Pons (tissue), 1 donor: ENCODE measurements at regions not wholly inside any gene's neighbourhood (a gene's known extent, or its start where the extent isn't known, plus 50 kb on each side); places are given as distances from the start of the nearest gene placed in this dataset.
"Not testable (repeated sequence)": the region's sequence is repeated elsewhere in the genome, so short reads cannot be mapped to it uniquely, and the experiment has no call there.

Experiments used
- DNase-seq: peaks from one replicate; pipeline ENCODE4 v3.0.0-alpha.2; 2016; ENCODE audit warnings: low spot score

GRCh38 chr12:67080637-67081036 lies 188.5 kb upstream of the CAND1 start:
- no peak for DNase-seq

DNA sequence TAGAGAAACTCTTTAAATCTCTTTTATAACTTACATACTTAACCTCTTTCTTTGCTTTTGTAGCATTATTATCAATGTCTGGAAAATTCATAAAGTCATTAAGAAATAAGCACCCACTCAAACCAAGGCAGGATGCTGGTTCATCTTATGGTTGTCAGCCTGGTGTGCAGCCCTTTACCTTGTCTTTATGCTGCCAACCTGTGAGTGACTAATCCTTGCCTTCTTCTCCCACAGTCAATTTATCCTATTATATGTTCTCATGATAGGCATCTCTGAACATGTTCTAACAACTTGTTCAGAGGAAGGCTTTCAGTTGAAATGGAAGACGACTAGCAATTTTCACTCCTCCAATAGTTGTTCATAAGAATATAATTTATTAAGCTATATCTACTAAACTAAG lies 186.9 kb upstream of the CAND1 start:
- no peak for DNase-seq

- DNase-seq: no peak
Measured at GRCh38 chr12:67085699-67086098, 183.5 kb upstream of the CAND1 start.

DNA sequence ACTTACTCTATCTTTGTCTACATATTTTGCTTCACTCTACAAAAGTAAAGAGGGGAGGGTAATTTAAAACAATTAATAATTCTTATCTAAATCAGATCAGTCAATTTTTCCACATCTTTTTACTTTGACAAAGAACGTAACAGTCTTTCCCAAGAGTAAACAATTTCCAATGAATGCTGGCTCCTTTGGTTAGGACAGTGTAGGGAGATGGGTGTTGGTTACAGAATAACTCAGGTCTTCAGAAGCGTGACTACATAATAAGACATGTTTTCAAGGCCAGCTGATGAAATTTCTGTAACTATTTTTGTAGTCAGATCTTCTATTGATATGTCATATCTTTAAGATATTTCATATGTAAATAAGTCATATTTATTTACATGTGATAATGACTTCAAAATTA lies 183.0 kb upstream of the CAND1 start:
- no peak for DNase-seq

- DNase-seq: no peak
Measured at GRCh38 chr12:67088401-67089118, 180.6 kb upstream of the CAND1 start.

GRCh38 chr12:67091204-67091603 lies 178.0 kb upstream of the CAND1 start:
- DNase-seq: peak; percentile 38

DNA sequence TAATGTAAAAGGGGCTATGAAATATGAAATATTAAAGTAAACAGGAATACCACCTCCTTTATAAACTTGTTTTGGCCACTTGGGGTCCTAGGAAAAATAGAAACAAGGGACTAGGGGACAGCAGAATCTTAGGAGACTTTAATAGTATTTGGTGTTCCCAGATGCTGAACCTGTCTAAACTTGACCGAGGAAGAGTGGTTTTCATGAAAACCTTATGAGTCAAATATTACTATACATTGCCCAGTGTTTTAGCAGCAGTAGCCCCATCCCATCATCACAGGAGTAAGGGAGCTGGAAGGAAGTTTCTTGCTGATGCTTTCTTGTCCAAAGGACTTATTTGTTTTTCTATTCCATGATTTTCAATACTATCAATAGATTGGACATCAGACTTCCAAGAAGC lies 177.5 kb upstream of the CAND1 start:
- no peak for DNase-seq

- not testable (repeated sequence) for DNase-seq
Measured at GRCh38 chr12:67092934-67093333, 176.2 kb upstream of the CAND1 start.

- DNase-seq: no peak
Measured at GRCh38 chr12:67096533-67097318, 172.4 kb upstream of the CAND1 start.

GRCh38 chr12:67099858-67100257 lies 169.3 kb upstream of the CAND1 start:
- DNase-seq: no peak

GRCh38 chr12:67103521-67103920 lies 165.6 kb upstream of the CAND1 start:
- no peak for DNase-seq

DNA sequence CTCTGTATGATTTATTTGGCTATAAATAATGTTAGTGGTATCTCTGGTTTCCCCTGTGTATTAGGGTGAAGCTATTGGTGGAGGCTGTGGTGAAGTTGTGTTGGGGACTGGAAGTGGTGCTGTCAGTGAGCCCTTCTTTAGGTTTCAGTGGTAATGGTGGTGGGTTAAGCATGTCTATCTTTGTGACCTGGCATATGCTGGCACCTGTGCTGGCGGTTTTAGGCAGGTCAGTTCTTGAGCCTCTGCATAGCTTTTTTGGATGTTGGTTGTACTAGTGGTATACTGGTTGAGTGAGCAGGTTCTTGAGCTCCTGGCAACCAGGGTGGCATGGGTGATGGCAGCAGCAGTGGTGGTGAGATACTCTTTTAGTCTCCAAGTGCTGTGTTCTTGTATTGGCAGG lies 161.9 kb upstream of the CAND1 start:
- DNase-seq: no peak

DNA sequence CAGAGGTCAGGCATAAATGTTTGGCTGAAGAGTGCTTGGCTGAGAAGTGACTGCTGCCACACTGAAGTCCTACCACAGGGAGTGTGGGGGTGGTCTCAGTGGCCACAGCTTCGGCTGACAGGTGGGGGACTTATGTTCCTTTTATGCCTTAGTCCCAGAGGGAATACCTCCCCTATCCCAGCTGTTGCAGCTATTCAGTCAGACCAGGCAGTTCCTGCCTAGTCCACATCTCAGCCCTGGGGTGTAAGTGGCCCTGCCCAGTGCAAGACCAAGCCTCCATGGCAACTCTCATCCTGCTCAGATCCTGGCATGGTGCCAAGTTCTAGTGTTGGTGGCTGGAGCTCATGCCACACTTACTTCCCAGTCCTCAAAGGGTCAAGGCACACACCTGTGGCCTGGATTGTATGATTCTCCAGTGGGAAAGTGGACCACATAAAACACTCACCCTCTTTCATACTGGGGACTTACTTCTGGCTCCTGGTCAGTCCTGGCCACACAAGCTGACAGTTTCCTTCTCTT lies 161.3 kb upstream of the CAND1 start:
- DNase-seq: no peak

DNA sequence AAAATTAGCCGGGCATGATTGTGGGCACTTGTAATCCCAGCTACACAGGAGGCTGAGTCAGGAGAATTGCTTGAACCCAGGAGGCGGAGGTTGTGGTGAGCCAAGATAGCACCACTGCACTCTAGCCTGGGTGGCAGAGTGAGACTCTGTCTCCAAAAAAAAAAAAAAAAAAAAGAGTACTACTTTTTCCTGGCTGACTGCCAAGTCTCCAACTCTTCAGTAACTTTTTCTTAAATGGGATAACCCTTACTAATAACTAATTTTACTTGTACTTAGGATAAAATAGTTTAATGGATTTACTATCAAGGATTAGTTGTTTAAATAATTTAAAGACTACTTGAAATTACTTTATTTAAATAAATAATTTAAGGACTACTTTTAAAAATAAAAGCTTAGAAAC lies 158.8 kb upstream of the CAND1 start:
- DNase-seq: not testable (repeated sequence)

GRCh38 chr12:67111182-67111581 lies 158.0 kb upstream of the CAND1 start:
- no peak for DNase-seq

DNA sequence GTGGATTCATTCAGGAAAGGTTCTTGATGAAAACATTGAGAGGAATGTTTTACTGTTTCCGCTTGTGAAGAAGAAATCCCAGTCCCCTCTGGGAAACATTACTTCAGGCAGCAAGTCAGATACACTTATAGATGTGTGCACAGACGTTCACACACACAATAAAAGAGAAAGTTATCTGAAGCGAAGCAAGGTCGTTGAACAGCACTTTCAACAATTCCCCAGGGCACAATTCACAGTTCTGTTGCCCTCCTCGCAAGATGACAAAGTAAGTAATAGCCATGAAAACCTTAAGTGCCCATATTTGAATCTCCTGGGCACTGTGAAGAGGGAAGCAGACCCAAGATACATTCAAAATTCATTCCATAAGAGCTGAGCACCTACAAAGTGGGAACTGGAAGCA lies 156.6 kb upstream of the CAND1 start:
- DNase-seq: no peak

- DNase-seq: no peak
Measured at GRCh38 chr12:67116134-67116533, 153.0 kb upstream of the CAND1 start.

- no peak for DNase-seq
Measured at GRCh38 chr12:67122584-67122983, 146.6 kb upstream of the CAND1 start.

DNA sequence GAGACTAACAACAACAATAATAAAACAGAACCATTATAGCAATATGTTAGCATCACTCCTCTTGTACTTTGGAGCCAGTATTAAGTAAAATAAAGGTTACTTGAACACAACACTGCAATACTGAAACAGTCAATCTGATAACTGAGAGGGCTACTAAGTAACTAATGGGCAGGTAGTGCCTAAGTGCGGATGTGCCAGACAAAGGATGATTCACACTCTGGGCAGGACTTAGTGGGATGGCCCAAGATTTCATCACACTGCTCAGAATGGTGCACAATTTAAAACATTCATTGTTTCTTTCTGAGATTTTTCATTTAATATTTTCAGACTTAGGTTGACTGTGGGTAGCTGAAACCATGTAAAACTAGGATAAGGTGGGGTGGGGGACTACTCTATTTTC lies 131.9 kb upstream of the CAND1 start:
- DNase-seq: no peak

GRCh38 chr12:67141296-67142018 lies 127.7 kb upstream of the CAND1 start:
- no peak for DNase-seq

DNA sequence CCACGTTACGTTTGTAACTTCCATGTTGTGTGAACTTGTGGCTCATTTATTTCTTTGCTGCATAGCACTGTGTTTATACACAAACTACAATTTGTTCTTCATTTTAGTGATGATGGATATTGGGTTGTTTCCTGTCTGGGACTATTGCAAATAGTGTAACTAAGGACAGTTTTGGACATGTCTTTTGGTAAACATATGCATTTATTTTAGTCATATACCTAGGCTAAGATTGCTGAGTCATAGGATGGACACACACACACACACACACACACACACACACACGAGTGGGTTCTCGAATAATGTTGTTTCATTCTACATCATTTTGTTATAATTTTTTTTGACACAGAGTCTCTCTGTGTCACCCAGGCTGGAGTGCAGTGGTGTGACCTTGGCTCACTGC lies 123.5 kb upstream of the CAND1 start:
- DNase-seq: no peak

GRCh38 chr12:67147030-67147429 lies 122.1 kb upstream of the CAND1 start:
- no peak for DNase-seq

DNA sequence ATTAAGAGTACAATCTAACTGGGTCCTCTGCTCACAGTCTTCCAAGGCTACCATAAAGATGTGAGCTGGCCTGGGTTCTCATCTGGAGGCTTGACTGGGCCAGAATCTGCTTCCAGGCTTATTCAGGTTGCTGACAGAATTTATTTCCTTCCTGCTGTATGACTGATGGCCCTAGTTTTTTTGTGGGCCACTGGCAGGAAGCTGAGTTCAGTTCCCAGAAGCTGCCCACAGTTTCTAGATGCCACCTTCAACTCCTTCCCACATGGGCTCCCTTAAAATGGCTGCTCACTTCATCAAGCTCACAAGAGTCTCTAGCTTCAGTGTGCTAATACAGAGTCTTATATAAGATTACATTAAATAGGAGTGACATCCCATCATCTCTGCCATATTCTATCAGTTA lies 121.7 kb upstream of the CAND1 start:
- no peak for DNase-seq
